ENCODE measurements at regions not wholly inside any gene's neighbourhood (a gene's known extent, or its start where the extent isn't known, plus 50 kb on each side); places are given as distances from the start of the nearest gene placed in this dataset.

DNA sequence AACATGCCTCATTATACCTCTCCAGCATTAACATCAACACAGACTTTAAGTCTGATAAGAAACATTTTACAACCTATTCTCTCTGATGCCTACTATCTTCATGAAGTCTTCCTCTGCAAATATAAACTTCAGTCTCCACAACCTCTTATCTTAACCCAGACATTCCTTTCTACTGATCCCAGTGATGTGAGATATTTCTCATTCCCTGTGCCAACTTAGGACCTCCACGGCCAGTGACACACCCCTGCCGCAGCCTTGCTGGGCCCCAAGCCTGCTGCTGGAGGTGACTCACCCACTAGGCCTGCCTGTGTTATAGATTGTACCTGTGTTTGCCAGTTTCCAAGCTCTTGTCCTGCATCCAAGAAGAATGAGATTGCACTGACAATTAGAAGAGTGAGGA is 734.5 kb upstream of the CADM2 start:
- Mint-ChIP-seq H3K4me3 (no peak overlapping the region), H3K9me3 (peaks cover 54 to 67% of the 10 kb centered on the region in 2 experiments), H3K27ac (no peak overlapping the region), H3K4me1 (no peaks in the 10 kb centered on the region), H3K27me3 (ENCODE audit: low read depth) (no peaks in the 10 kb centered on the region; the same call in 1 of the 2 replicates), H3K36me3 (ENCODE audit: insufficient read depth in 1 of 3, low read depth in 3 of 3) (peaks cover 22 to 57% (median 32%) of the 10 kb centered on the region in 3 experiments)
- no CpG with 5 or more reads among the region's 2 CpGs for WGBS (ENCODE audit: extremely low coverage, insufficient read length, low lambda C conversion rate)
- H3K4me2 ChIP-seq (ENCODE audit: insufficient read depth, insufficient read length, low read length) = no peak overlapping the region
- H2BK20ac ChIP-seq (ENCODE audit: low read depth, low read length, poor library complexity, severe bottlenecking) = no peak overlapping the region
- H3K18ac ChIP-seq (ENCODE audit: insufficient read length, low read depth, low read length) = no peak overlapping the region
- H4K5ac ChIP-seq (ENCODE audit: insufficient read length, low read depth, low read length) = no peak overlapping the region
- no peak overlapping the region for H3K4ac ChIP-seq (ENCODE audit: low read depth, low read length)
- no peak overlapping the region for H3K23ac ChIP-seq (ENCODE audit: insufficient read length, low read depth, low read length)
- H3T11ph ChIP-seq (ENCODE audit: low read length) = no peak overlapping the region
- no peak overlapping the region for H2BK12ac ChIP-seq (ENCODE audit: insufficient read length, low read depth, low read length)
- H3K23me2 ChIP-seq (ENCODE audit: insufficient read length, low read depth, low read length, poor library complexity, severe bottlenecking) = no peaks in the 10 kb centered on the region
- H2AFZ ChIP-seq (ENCODE audit: low read length) = no peak overlapping the region
- H4K91ac ChIP-seq (ENCODE audit: insufficient read length, low read depth, low read length) = no peak overlapping the region
- H2AK5ac ChIP-seq (ENCODE audit: insufficient read length, low read length) = no peak overlapping the region
- H3K27me3 ChIP-seq (ENCODE audit: insufficient read depth, low read length) = no peaks in the 10 kb centered on the region
- H2BK15ac ChIP-seq (ENCODE audit: low read depth, low read length) = no peak overlapping the region
- H3K79me1 ChIP-seq (ENCODE audit: insufficient read depth, low read depth, low read length, poor library complexity, severe bottlenecking) = no peaks in the 10 kb centered on the region
- no peak overlapping the region for H3K9ac ChIP-seq (ENCODE audit: extremely low read depth, insufficient read length, low read length)
- no peak overlapping the region for H2BK5ac ChIP-seq (ENCODE audit: insufficient read length, low read length)
- no peaks in the 10 kb centered on the region for H3K4me1 ChIP-seq (ENCODE audit: insufficient read depth, low read length)
- no peaks in the 10 kb centered on the region for H3K79me2 ChIP-seq (ENCODE audit: insufficient read depth, low read length)
- H2BK120ac ChIP-seq (ENCODE audit: low read depth, low read length, poor library complexity, severe bottlenecking) = no peak overlapping the region
- H3K14ac ChIP-seq (ENCODE audit: insufficient read depth, low read length) = no peak overlapping the region
- TF ChIP-seq, protein P1, sequence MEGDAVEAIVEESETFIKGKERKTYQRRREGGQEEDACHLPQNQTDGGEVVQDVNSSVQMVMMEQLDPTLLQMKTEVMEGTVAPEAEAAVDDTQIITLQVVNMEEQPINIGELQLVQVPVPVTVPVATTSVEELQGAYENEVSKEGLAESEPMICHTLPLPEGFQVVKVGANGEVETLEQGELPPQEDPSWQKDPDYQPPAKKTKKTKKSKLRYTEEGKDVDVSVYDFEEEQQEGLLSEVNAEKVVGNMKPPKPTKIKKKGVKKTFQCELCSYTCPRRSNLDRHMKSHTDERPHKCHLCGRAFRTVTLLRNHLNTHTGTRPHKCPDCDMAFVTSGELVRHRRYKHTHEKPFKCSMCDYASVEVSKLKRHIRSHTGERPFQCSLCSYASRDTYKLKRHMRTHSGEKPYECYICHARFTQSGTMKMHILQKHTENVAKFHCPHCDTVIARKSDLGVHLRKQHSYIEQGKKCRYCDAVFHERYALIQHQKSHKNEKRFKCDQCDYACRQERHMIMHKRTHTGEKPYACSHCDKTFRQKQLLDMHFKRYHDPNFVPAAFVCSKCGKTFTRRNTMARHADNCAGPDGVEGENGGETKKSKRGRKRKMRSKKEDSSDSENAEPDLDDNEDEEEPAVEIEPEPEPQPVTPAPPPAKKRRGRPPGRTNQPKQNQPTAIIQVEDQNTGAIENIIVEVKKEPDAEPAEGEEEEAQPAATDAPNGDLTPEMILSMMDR (conservative IDR thresholded peaks at IDR 0.05) = no peak
- H4K8ac ChIP-seq (replicated peaks; ENCODE audit: insufficient read length, low read depth, low read length) = no peak overlapping the region
- H3K27ac ChIP-seq (ENCODE audit: insufficient read length, low read depth, low read length) = no peak overlapping the region
- peaks cover 35% of the 10 kb centered on the region for H3K9me3 ChIP-seq (ENCODE audit: control insufficient read depth, low read depth, low read length)
- H3K56ac ChIP-seq (ENCODE audit: insufficient read length, low read depth, low read length) = no peak overlapping the region
- H4K20me1 ChIP-seq (ENCODE audit: control insufficient read depth, insufficient read depth, insufficient read length) = no peaks in the 10 kb centered on the region
- no peak for DNase-seq
